Endothelial cell of umbilical vein (primary cell): ENCODE measurements at regions not wholly inside any gene's neighbourhood (a gene's known extent, or its start where the extent isn't known, plus 50 kb on each side); places are given as distances from the start of the nearest gene placed in this dataset.

Experiments used
- CTCF ChIP-seq, 2 donors: IDR thresholded peaks; 1 replicate in 1 of 2; 2 replicates in 1 of 2; pipeline ENCODE4 v1.5.1; 2011; ENCODE audit warnings: low read length in 2 of 2, mild to moderate bottlenecking in 2 of 2, moderate library complexity in 2 of 2, control low read depth in 1 of 2, inconsistent platforms in 1 of 2, low read depth in 1 of 2; ENCODE audit not compliant: insufficient read depth in 1 of 2; ENCODE audit errors: extremely low read depth in 1 of 2
- EZH2 ChIP-seq: IDR thresholded peaks from 2 replicates; pipeline ENCODE4 v1.6.1; 2012; ENCODE audit warnings: borderline replicate concordance, low read depth, mild to moderate bottlenecking, moderate library complexity, low read length, inconsistent platforms; ENCODE audit not compliant: severe bottlenecking
- FOS ChIP-seq: IDR thresholded peaks from 2 replicates; pipeline ENCODE4 v1.6.1; 2011; ENCODE audit warnings: mild to moderate bottlenecking, low read length, moderate library complexity, borderline replicate concordance; ENCODE audit not compliant: insufficient read depth
- GATA2 ChIP-seq: IDR thresholded peaks from 2 replicates; pipeline ENCODE4 v1.7.0; 2011; ENCODE audit warnings: low read depth, mild to moderate bottlenecking, moderate library complexity, mixed read lengths, low read length; ENCODE audit not compliant: insufficient read length, insufficient read depth
- JUN ChIP-seq: IDR thresholded peaks from 2 replicates; pipeline ENCODE4 v1.6.1; 2011; ENCODE audit warnings: borderline replicate concordance, low read depth; ENCODE audit not compliant: insufficient read length, insufficient read depth
- MAX ChIP-seq: IDR thresholded peaks from 2 replicates; pipeline ENCODE4 v1.6.1; 2011; ENCODE audit not compliant: insufficient read depth, insufficient read length
- MYC ChIP-seq: IDR thresholded peaks from one replicate; pipeline ENCODE4 v1.6.1; 2011; ENCODE audit warnings: mild to moderate bottlenecking, low read depth, low read length
- POLR2A ChIP-seq: IDR thresholded peaks from 2 replicates; pipeline ENCODE4 v1.6.1; 2012; ENCODE audit warnings: low read depth, mild to moderate bottlenecking, control low read depth, low read length
- POLR2AphosphoS5 ChIP-seq: IDR thresholded peaks from 2 replicates; pipeline ENCODE4 v1.6.1; 2012; ENCODE audit warnings: low read depth, mild to moderate bottlenecking, control low read depth, low read length, moderate library complexity; ENCODE audit not compliant: insufficient read depth

GRCh38 chr6:98020222-98020621, 737.2 kb upstream of the MMS22L start:
- TF ChIP-seq MYC (no peak), CTCF (IDR thresholded peaks at IDR 0.05; ENCODE audit: extremely low read depth in 1 of 2, insufficient read depth in 1 of 2, low read depth in 1 of 2, low read length in 2 of 2) (no peak), JUN (no peak), POLR2A (no peak), POLR2AphosphoS5 (no peak), FOS (no peak), EZH2 (no peak), GATA2 (no peak), MAX (no peak)
